ENCODE measurements at regions not wholly inside any gene's neighbourhood (a gene's known extent, or its start where the extent isn't known, plus 50 kb on each side); places are given as distances from the start of the nearest gene placed in this dataset.

- no peak for TF ChIP-seq EZH2phosphoT487 (IDR thresholded peaks at IDR 0.05; ENCODE audit: insufficient read depth, low read depth)
- no peak for TF ChIP-seq EZH2 (IDR thresholded peaks at IDR 0.05; ENCODE audit: insufficient read depth, poor library complexity, severe bottlenecking)
These were observed 232.9 kb upstream of the F9 start for GRCh38 chrX:139297638-139298037.
